ENCODE measurements at regions not wholly inside any gene's neighbourhood (a gene's known extent, or its start where the extent isn't known, plus 50 kb on each side); places are given as distances from the start of the nearest gene placed in this dataset.

- Histone ChIP-seq H3K9me2 (replicated peaks; ENCODE audit: control insufficient read depth, low read length) (no peaks in the 10 kb centered on the region), H3F3A (ENCODE audit: control insufficient read depth, insufficient read depth) (no peaks in the 10 kb centered on the region), H3K79me2 (ENCODE audit: control insufficient read depth, low read length) (no peaks in the 10 kb centered on the region), H3K27ac (ENCODE audit: low read depth, low read length) (no peak overlapping the region), H3K4me2 (ENCODE audit: low read length) (no peak overlapping the region), H3K36me3 (ENCODE audit: control insufficient read depth, low read length) (no peaks in the 10 kb centered on the region), H3K4me3 (ENCODE audit: low read length) (no peak overlapping the region), H4K20me1 (ENCODE audit: control insufficient read depth, insufficient read depth, low read depth, low read length) (no peaks in the 10 kb centered on the region), H3K4me1 (ENCODE audit: control insufficient read depth, low read length) (no peaks in the 10 kb centered on the region), H3K9me3 (ENCODE audit: control insufficient read depth, insufficient read depth, low read length) (no peaks in the 10 kb centered on the region), H3K27me3 (ENCODE audit: control insufficient read depth, low read length) (no peaks in the 10 kb centered on the region)
- TF ChIP-seq CTCF (IDR thresholded peaks at IDR 0.05; ENCODE audit: low read depth, low read length, poor library complexity, severe bottlenecking) = no peak
- no peak for TF ChIP-seq EZH2phosphoT487 (IDR thresholded peaks at IDR 0.05; ENCODE audit: borderline replicate concordance, low read length)
Measured at GRCh38 chr13:61563645-61564044, 148.0 kb upstream of the PCDH20 start.

GRCh38 chr13:61546911-61547310, 131.3 kb upstream of the PCDH20 start:
- Histone ChIP-seq H3K36me3 (ENCODE audit: control insufficient read depth, low read length) (no peaks in the 10 kb centered on the region), H3K27ac (ENCODE audit: low read depth, low read length) (no peak overlapping the region), H3F3A (ENCODE audit: control insufficient read depth, insufficient read depth) (no peaks in the 10 kb centered on the region), H4K20me1 (ENCODE audit: control insufficient read depth, insufficient read depth, low read depth, low read length) (no peaks in the 10 kb centered on the region), H3K4me1 (ENCODE audit: control insufficient read depth, low read length) (no peaks in the 10 kb centered on the region), H3K4me3 (ENCODE audit: low read length) (no peak overlapping the region), H3K9me3 (ENCODE audit: control insufficient read depth, insufficient read depth, low read length) (no peaks in the 10 kb centered on the region), H3K4me2 (ENCODE audit: low read length) (no peak overlapping the region), H3K9me2 (replicated peaks; ENCODE audit: control insufficient read depth, low read length) (no peaks in the 10 kb centered on the region), H3K79me2 (ENCODE audit: control insufficient read depth, low read length) (no peaks in the 10 kb centered on the region), H3K27me3 (ENCODE audit: control insufficient read depth, low read length) (no peaks in the 10 kb centered on the region)
- no peak for TF ChIP-seq EZH2phosphoT487 (IDR thresholded peaks at IDR 0.05; ENCODE audit: borderline replicate concordance, low read length)

GRCh38 chr13:61546413-61546812, 130.8 kb upstream of the PCDH20 start:
- no peak for TF ChIP-seq EZH2phosphoT487 (IDR thresholded peaks at IDR 0.05; ENCODE audit: borderline replicate concordance, low read length)
- TF ChIP-seq CTCF (IDR thresholded peaks at IDR 0.05; ENCODE audit: low read depth, low read length, poor library complexity, severe bottlenecking) = no peak
- no peaks in the 10 kb centered on the region for H3K36me3 ChIP-seq (ENCODE audit: control insufficient read depth, low read length)
- no peak overlapping the region for H3K27ac ChIP-seq (ENCODE audit: low read depth, low read length)
- H3K4me1 ChIP-seq (ENCODE audit: control insufficient read depth, low read length) = no peaks in the 10 kb centered on the region
- no peak overlapping the region for H3K4me3 ChIP-seq (ENCODE audit: low read length)
- H3F3A ChIP-seq (ENCODE audit: control insufficient read depth, insufficient read depth) = no peaks in the 10 kb centered on the region
- no peaks in the 10 kb centered on the region for H4K20me1 ChIP-seq (ENCODE audit: control insufficient read depth, insufficient read depth, low read depth, low read length)
- no peak overlapping the region for H3K4me2 ChIP-seq (ENCODE audit: low read length)
- H3K27me3 ChIP-seq (ENCODE audit: control insufficient read depth, low read length) = no peaks in the 10 kb centered on the region
- H3K9me3 ChIP-seq (ENCODE audit: control insufficient read depth, insufficient read depth, low read length) = no peaks in the 10 kb centered on the region
- no peaks in the 10 kb centered on the region for H3K79me2 ChIP-seq (ENCODE audit: control insufficient read depth, low read length)
- no peaks in the 10 kb centered on the region for H3K9me2 ChIP-seq (replicated peaks; ENCODE audit: control insufficient read depth, low read length)

GRCh38 chr13:61536433-61536832, 120.8 kb upstream of the PCDH20 start:
- Histone ChIP-seq H3K36me3 (ENCODE audit: control insufficient read depth, low read length) (no peaks in the 10 kb centered on the region), H3K9me3 (ENCODE audit: control insufficient read depth, insufficient read depth, low read length) (no peaks in the 10 kb centered on the region), H3K79me2 (ENCODE audit: control insufficient read depth, low read length) (no peaks in the 10 kb centered on the region), H3K27me3 (ENCODE audit: control insufficient read depth, low read length) (no peaks in the 10 kb centered on the region), H3K4me1 (ENCODE audit: control insufficient read depth, low read length) (no peaks in the 10 kb centered on the region), H3K9me2 (replicated peaks; ENCODE audit: control insufficient read depth, low read length) (no peaks in the 10 kb centered on the region), H3F3A (ENCODE audit: control insufficient read depth, insufficient read depth) (no peaks in the 10 kb centered on the region), H3K27ac (ENCODE audit: low read depth, low read length) (no peak overlapping the region), H3K4me3 (ENCODE audit: low read length) (no peak overlapping the region), H3K4me2 (ENCODE audit: low read length) (no peak overlapping the region), H4K20me1 (ENCODE audit: control insufficient read depth, insufficient read depth, low read depth, low read length) (no peaks in the 10 kb centered on the region)
- TF ChIP-seq CTCF (IDR thresholded peaks at IDR 0.05; ENCODE audit: low read depth, low read length, poor library complexity, severe bottlenecking) = no peak
- no peak for TF ChIP-seq EZH2phosphoT487 (IDR thresholded peaks at IDR 0.05; ENCODE audit: borderline replicate concordance, low read length)
